GM12865 (cell line): ENCODE measurements at regions not wholly inside any gene's neighbourhood (a gene's known extent, or its start where the extent isn't known, plus 50 kb on each side); places are given as distances from the start of the nearest gene placed in this dataset.

ENCODE experiments used
- DNase-seq: peaks from one replicate; pipeline ENCODE4 v3.0.0; 2010; ENCODE audit warnings: low read depth
- H3K4me3 ChIP-seq: 2 replicates; pipeline ENCODE4 v1.5.1; 2011; ENCODE audit warnings: mild to moderate bottlenecking, low read depth, low read length, control low read depth
- TF ChIP-seq, protein P1 (sequence below): IDR thresholded peaks from 2 replicates; pipeline ENCODE4 v1.5.1; 2011; ENCODE audit warnings: low read length, control low read depth, low read depth, inconsistent platforms; ENCODE audit not compliant: insufficient read depth; ENCODE audit errors: missing control alignments

- TF ChIP-seq, protein P1, sequence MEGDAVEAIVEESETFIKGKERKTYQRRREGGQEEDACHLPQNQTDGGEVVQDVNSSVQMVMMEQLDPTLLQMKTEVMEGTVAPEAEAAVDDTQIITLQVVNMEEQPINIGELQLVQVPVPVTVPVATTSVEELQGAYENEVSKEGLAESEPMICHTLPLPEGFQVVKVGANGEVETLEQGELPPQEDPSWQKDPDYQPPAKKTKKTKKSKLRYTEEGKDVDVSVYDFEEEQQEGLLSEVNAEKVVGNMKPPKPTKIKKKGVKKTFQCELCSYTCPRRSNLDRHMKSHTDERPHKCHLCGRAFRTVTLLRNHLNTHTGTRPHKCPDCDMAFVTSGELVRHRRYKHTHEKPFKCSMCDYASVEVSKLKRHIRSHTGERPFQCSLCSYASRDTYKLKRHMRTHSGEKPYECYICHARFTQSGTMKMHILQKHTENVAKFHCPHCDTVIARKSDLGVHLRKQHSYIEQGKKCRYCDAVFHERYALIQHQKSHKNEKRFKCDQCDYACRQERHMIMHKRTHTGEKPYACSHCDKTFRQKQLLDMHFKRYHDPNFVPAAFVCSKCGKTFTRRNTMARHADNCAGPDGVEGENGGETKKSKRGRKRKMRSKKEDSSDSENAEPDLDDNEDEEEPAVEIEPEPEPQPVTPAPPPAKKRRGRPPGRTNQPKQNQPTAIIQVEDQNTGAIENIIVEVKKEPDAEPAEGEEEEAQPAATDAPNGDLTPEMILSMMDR = no peak
- no peak for DNase-seq
These were observed 136.3 kb upstream of the TMPO start for GRCh38 chr12:98379106-98379505.

GRCh38 chr12:98385641-98386040 lies 129.7 kb upstream of the TMPO start:
- no peak for DNase-seq
- no peak overlapping the region for H3K4me3 ChIP-seq
- TF ChIP-seq, protein P1 = no peak

More at GRCh38 chr12:98379106-98379505, 136.3 kb upstream of the TMPO start:
- H3K4me3 ChIP-seq = no peak overlapping the region

DNA sequence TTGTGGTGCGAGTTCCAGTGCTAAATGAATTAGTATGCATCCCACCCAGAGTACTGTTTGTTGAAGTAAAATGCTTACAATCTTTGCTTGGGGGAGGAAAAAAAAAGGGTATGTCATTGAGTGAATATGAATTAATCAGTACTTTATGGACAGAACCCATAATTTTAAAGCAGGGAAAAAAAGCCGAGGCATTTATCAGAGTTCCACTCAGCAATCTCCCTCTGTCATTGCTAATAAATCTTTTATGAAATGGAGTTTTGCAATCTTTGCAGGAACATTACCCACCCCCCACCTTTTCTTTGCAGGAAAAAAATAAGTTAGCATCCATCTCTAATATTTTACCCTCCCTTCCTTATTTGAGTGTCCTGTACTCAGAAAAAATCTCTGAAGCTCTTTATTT lies 127.9 kb upstream of the TMPO start:
- TF ChIP-seq, protein P1 = no peak

GRCh38 chr12:98388126-98388525 lies 127.3 kb upstream of the TMPO start:
- TF ChIP-seq, protein P1 = no peak
- no peak overlapping the region for H3K4me3 ChIP-seq
- DNase-seq = no peak

More for the DNA sequence above, 127.9 kb upstream of the TMPO start:
- DNase-seq = no peak
- no peak overlapping the region for H3K4me3 ChIP-seq

GRCh38 chr12:98389593-98389992 lies 125.8 kb upstream of the TMPO start:
- TF ChIP-seq, protein P1 = no peak
- H3K4me3 ChIP-seq = no peak overlapping the region
- no peak for DNase-seq

DNA sequence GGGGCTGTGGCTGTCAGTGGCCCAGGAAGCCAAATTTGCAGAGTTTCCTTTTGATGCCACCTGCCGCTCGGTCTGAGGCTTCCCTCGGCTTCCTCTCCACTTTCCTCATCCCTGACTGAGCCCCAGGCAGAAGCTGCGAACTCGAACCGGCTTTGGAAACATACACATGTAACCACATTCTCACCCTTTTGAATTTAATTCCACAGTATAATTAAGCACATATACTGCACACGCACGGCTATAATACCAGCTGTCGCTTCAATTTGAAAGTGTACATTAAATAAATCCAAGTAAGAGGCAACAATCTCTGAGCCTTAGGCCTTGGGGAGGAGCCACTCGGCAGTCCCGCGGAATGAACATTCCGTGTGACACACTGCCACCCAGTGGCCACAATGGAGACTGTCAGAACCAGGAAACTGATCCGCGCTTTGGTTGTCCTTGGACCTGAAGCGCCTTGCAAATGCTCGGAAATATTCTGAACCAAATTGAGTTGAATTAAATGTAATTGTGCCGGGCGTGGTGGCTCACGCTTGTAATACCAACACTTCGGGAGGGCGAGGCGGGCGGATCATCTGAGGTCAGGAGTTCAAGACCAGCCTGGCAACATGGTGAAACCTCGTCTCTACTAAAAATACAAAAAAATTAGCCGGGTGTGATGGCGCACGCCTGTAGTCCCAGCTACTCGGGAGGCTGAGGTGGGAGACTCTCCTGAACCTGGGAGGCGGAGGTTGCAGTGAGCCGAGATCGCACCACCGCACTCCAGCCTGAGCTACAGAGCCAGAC lies 117.9 kb upstream of the TMPO start:
- TF ChIP-seq, protein P1 = peak; percentile 85
- H3K4me3 ChIP-seq = peak overlapping the region; percentile 44

GRCh38 chr12:98399532-98399931 lies 115.9 kb upstream of the TMPO start:
- TF ChIP-seq, protein P1 = no peak
- DNase-seq = peak; percentile 57
- no peak overlapping the region for H3K4me3 ChIP-seq

More for the DNA sequence above, 117.9 kb upstream of the TMPO start:
- peak; percentile 81 for DNase-seq
